PC-9 (cell line): ENCODE measurements at regions not wholly inside any gene's neighbourhood (a gene's known extent, or its start where the extent isn't known, plus 50 kb on each side); places are given as distances from the start of the nearest gene placed in this dataset.

Experiments
- CTCF ChIP-seq: fragments of 200-600 bp; sonication (generic); conservative IDR thresholded peaks from 2 replicates; pipeline ENCODE4 v1.6.1; 2017; ENCODE audit warnings: mixed run types, antibody characterized with exemption, mild to moderate bottlenecking, moderate library complexity
- EZH2 ChIP-seq: fragments of 200-600 bp; sonication (generic); IDR thresholded peaks from 2 replicates; pipeline ENCODE4 v1.8.0; 2017; ENCODE audit warnings: antibody characterized with exemption, low read depth

- TF ChIP-seq CTCF (no peak), EZH2 (no peak)
Measured at GRCh38 chr9:82054264-82055015, 65.9 kb downstream of the SPATA31D1 start.
